ENCODE measurements at regions not wholly inside any gene's neighbourhood (a gene's known extent, or its start where the extent isn't known, plus 50 kb on each side); places are given as distances from the start of the nearest gene placed in this dataset.

GRCh38 chr5:164580155-164580554 is 1074.7 kb downstream of the MAT2B start:
- Histone ChIP-seq H3K4me1 (no peaks in the 10 kb centered on the region), H3K27me3 (no peaks in the 10 kb centered on the region), H3K4me3 (no peak overlapping the region), H3K36me3 (no peaks in the 10 kb centered on the region), H3K9me3 (no peaks in the 10 kb centered on the region), H3K27ac (no peak overlapping the region)
- in situ Hi-C loops (cut with MboI; ENCODE audit: low sequenced_read_pairs in 4 of 4): no loop called here
- DNase-seq (no peak), ATAC-seq (no peak)
- TF ChIP-seq POLR2A (IDR thresholded peaks at IDR 0.05) (no peak), CTCF (IDR thresholded peaks at IDR 0.05 in 4 of 5, conservative IDR thresholded peaks at IDR 0.05 in 1 of 5) (no peak)
- intact Hi-C loops (cut with DNase I; ENCODE audit: low total_unique reads): no loop called here

- intact Hi-C loops (cut with DNase I; ENCODE audit: low total_unique reads) (no loop called here), in situ Hi-C loops (cut with MboI; ENCODE audit: low sequenced_read_pairs in 4 of 4) (no loop called here)
- no peaks in the 10 kb centered on the region for H3K36me3 ChIP-seq
- ATAC-seq (no peak), DNase-seq (no peak)
- TF ChIP-seq CTCF (IDR thresholded peaks at IDR 0.05 in 4 of 5, conservative IDR thresholded peaks at IDR 0.05 in 1 of 5): no peak
- TF ChIP-seq POLR2A (IDR thresholded peaks at IDR 0.05): no peak
- H3K9me3 ChIP-seq: no peaks in the 10 kb centered on the region
- H3K4me3 ChIP-seq: no peak overlapping the region
- no peaks in the 10 kb centered on the region for H3K4me1 ChIP-seq
- no peak overlapping the region for H3K27ac ChIP-seq
- H3K27me3 ChIP-seq: no peaks in the 10 kb centered on the region
Measured at GRCh38 chr5:164581889-164582288, 1076.5 kb downstream of the MAT2B start.

GRCh38 chr5:164593982-164594381 is 1088.6 kb downstream of the MAT2B start:
- no peak overlapping the region for H3K4me3 ChIP-seq
- H3K27ac ChIP-seq: no peak overlapping the region
- no peak for ATAC-seq
- intact Hi-C loops (cut with DNase I; ENCODE audit: low total_unique reads) (no loop called here), in situ Hi-C loops (cut with MboI; ENCODE audit: low sequenced_read_pairs in 4 of 4) (no loop called here)
- no peak for DNase-seq
- H3K27me3 ChIP-seq: no peaks in the 10 kb centered on the region
- no peaks in the 10 kb centered on the region for H3K9me3 ChIP-seq
- TF ChIP-seq POLR2A (IDR thresholded peaks at IDR 0.05) (no peak), CTCF (IDR thresholded peaks at IDR 0.05 in 4 of 5, conservative IDR thresholded peaks at IDR 0.05 in 1 of 5) (no peak)
- no peaks in the 10 kb centered on the region for H3K36me3 ChIP-seq
- H3K4me1 ChIP-seq: no peaks in the 10 kb centered on the region

GRCh38 chr5:164597293-164597900 is 1092.0 kb downstream of the MAT2B start:
- Histone ChIP-seq H3K36me3 (no peaks in the 10 kb centered on the region), H3K27me3 (no peaks in the 10 kb centered on the region), H3K4me3 (no peak overlapping the region), H3K27ac (no peak overlapping the region), H3K9me3 (no peaks in the 10 kb centered on the region), H3K4me1 (no peaks in the 10 kb centered on the region)
- TF ChIP-seq POLR2A (IDR thresholded peaks at IDR 0.05): no peak
- TF ChIP-seq CTCF (IDR thresholded peaks at IDR 0.05 in 4 of 5, conservative IDR thresholded peaks at IDR 0.05 in 1 of 5): no peak
- ATAC-seq (no peak), DNase-seq (no peak)
- in situ Hi-C loops (cut with MboI; ENCODE audit: low sequenced_read_pairs in 4 of 4): no loop called here
- intact Hi-C loops (cut with DNase I; ENCODE audit: low total_unique reads): no loop called here

GRCh38 chr5:164600274-164600673 is 1094.9 kb downstream of the MAT2B start:
- Histone ChIP-seq H3K27ac (no peak overlapping the region), H3K27me3 (no peaks in the 10 kb centered on the region), H3K36me3 (no peaks in the 10 kb centered on the region), H3K4me1 (no peaks in the 10 kb centered on the region), H3K4me3 (no peak overlapping the region), H3K9me3 (no peaks in the 10 kb centered on the region)
- in situ Hi-C loops (cut with MboI; ENCODE audit: low sequenced_read_pairs in 4 of 4): no loop called here
- intact Hi-C loops (cut with DNase I; ENCODE audit: low total_unique reads): no loop called here
- no peak for TF ChIP-seq POLR2A (IDR thresholded peaks at IDR 0.05)
- TF ChIP-seq CTCF (IDR thresholded peaks at IDR 0.05 in 4 of 5, conservative IDR thresholded peaks at IDR 0.05 in 1 of 5): no peak
- DNase-seq (no peak), ATAC-seq (no peak)

Measured in gastrocnemius medialis (tissue), 4 donors.